Body of pancreas (tissue), 4 donors: ENCODE measurements at regions not wholly inside any gene's neighbourhood (a gene's known extent, or its start where the extent isn't known, plus 50 kb on each side); places are given as distances from the start of the nearest gene placed in this dataset.

ENCODE experiments used
- ATAC-seq: fragments of 150-250 bp; one replicate; pipeline ENCODE4 v1.9.1; 2016
- DNase-seq, 4 donors: peaks; one replicate each; pipeline ENCODE4 v3.0.0-alpha.2; 2019
- H3K27ac ChIP-seq, 4 donors: fragments of 200-600 bp; sonication (generic); 1 replicate in 3 of 4; 2 replicates in 1 of 4; pipeline versions ENCODE4 v1.5.1 to v1.6.1; 2016 to 2019; ENCODE audit warnings: mild to moderate bottlenecking in 1 of 4, mixed read lengths in 1 of 4, moderate library complexity in 1 of 4
- H3K27me3 ChIP-seq, 2 donors: fragments of 200-600 bp; sonication (generic); one replicate each; pipeline ENCODE4 v1.6.0; 2016; ENCODE audit warnings: mild to moderate bottlenecking in 1 of 2
- H3K36me3 ChIP-seq, 2 donors: fragments of 200-600 bp; sonication (generic); replicated peaks in 1 of 2; 2 replicates each; pipeline ENCODE4 v1.5.1; 2016; ENCODE audit warnings: low read depth in 2 of 2; ENCODE audit not compliant: insufficient read depth in 1 of 2
- H3K4me1 ChIP-seq: fragments of 200-600 bp; sonication (generic); one replicate; pipeline ENCODE4 v1.6.0; 2016
- H3K4me3 ChIP-seq, 2 donors: fragments of 200-600 bp; sonication (generic); 1 replicate in 1 of 2; 2 replicates in 1 of 2; pipeline ENCODE4 v1.5.1; 2016 to 2019
- H3K9me3 ChIP-seq, 3 donors: fragments of 200-600 bp; sonication (generic); 1 replicate in 2 of 3; 2 replicates in 1 of 3; pipeline ENCODE4 v1.5.1; 2016
- CTCF ChIP-seq, 7 experiments: fragments of 450-650 bp in 4 of 7; fragments of 200-600 bp in 3 of 7; sonication (generic) in 3 of 7; IDR thresholded peaks; one replicate each; pipeline ENCODE4 v1.5.1; 2016 to 2019; ENCODE audit warnings: antibody characterized with exemption in 7 of 7
- POLR2A ChIP-seq, 3 donors: fragments of 450-650 bp; IDR thresholded peaks; one replicate each; pipeline ENCODE4 v1.6.1; 2016; ENCODE audit warnings: antibody characterized with exemption in 3 of 3, mild to moderate bottlenecking in 2 of 3
- WGBS, 2 donors: methylation state at CpG; one replicate each; pipeline ENCODE4 v1.1.5; 2017; 5-methylcytosine and 5-hydroxymethylcytosine counted together
- intact Hi-C: fragments of 100-400 bp; cut with DNase I; formaldehyde crosslinking; loops from one replicate; pipeline ENCODE4 v1.15.1; 2023

GRCh38 chr2:103921161-103921560 lies 932.8 kb upstream of the POU3F3 start:
- TF ChIP-seq POLR2A (IDR thresholded peaks at IDR 0.05) (no peak), CTCF (IDR thresholded peaks at IDR 0.05) (no peak)
- H3K4me1 ChIP-seq = no peaks in the 10 kb centered on the region
- no peak overlapping the region for H3K4me3 ChIP-seq
- no peaks in the 10 kb centered on the region for H3K36me3 ChIP-seq
- no peak overlapping the region for H3K27ac ChIP-seq
- no peaks in the 10 kb centered on the region for H3K9me3 ChIP-seq
- intact Hi-C loops = no loop called here
- no peak for DNase-seq
- ATAC-seq = no peak
- H3K27me3 ChIP-seq = no peaks in the 10 kb centered on the region

DNA sequence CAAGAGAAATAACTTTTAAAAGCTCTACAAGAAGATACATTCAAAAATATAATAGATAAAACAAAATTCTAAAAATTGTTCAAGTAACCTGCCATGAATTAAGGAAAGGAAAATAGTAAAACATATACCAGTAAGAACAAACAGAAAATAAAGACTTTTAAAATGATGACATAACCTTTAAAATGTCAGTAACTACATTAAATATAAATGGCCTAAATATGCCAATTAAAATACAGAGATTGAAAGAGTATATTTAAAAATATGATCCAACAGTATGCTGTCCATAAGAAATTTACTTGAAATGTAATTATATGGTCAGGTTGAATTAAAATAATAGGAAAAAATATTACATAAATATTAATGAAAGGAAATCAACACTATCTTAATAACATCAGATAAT lies 911.7 kb upstream of the POU3F3 start:
- ATAC-seq (no peak), DNase-seq (no peak)
- H3K36me3 ChIP-seq = no peaks in the 10 kb centered on the region
- no peaks in the 10 kb centered on the region for H3K4me1 ChIP-seq
- no peaks in the 10 kb centered on the region for H3K27me3 ChIP-seq
- H3K4me3 ChIP-seq = no peak overlapping the region
- intact Hi-C loops = no loop called here
- TF ChIP-seq CTCF (IDR thresholded peaks at IDR 0.05) (no peak), POLR2A (IDR thresholded peaks at IDR 0.05) (no peak)
- H3K9me3 ChIP-seq = no peaks in the 10 kb centered on the region
- no peak overlapping the region for H3K27ac ChIP-seq

DNA sequence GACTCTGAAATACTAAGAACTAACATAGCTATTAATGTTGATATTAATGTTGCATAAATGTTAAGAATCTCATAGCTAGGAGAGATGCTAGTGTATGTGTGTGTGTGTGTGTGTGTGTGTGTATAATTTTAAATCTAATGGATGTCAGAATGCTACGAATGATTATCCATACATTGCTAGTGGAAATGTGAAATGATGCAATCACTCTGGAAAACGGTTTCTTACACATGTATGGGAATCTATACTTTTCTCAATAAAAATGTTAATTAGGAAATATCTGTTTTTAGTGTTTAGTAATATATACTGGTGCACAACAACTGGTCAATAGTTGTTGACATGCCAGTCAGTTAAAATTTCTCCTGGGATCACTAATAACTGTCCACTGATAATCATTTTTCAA lies 908.8 kb upstream of the POU3F3 start:
- ATAC-seq = no peak
- no peak for DNase-seq
- 53 to 60% methylated on average over 2 of the region's 2 CpGs for WGBS, 2 donors
- Histone ChIP-seq H3K9me3 (no peaks in the 10 kb centered on the region), H3K27me3 (no peaks in the 10 kb centered on the region), H3K4me3 (no peak overlapping the region), H3K27ac (no peak overlapping the region), H3K36me3 (no peaks in the 10 kb centered on the region), H3K4me1 (no peaks in the 10 kb centered on the region)
- TF ChIP-seq CTCF (IDR thresholded peaks at IDR 0.05) (no peak), POLR2A (IDR thresholded peaks at IDR 0.05) (no peak)
- intact Hi-C loops = no loop called here

GRCh38 chr2:103959174-103960128 lies 894.5 kb upstream of the POU3F3 start:
- H3K9me3 ChIP-seq = no peaks in the 10 kb centered on the region
- H3K4me3 ChIP-seq = no peak overlapping the region
- H3K36me3 ChIP-seq = no peaks in the 10 kb centered on the region
- H3K4me1 ChIP-seq = no peaks in the 10 kb centered on the region
- peak; percentile 56 for ATAC-seq
- no peak overlapping the region for H3K27ac ChIP-seq
- 33 to 34% methylated on average over 9 of the region's 9 CpGs for WGBS, 2 donors
- no peak for TF ChIP-seq POLR2A (IDR thresholded peaks at IDR 0.05)
- TF ChIP-seq CTCF (IDR thresholded peaks at IDR 0.05) = peak in 6 of 7 experiments; percentile 36 to 56 (median 49)
- intact Hi-C loops = no loop called here
- DNase-seq = peak; percentile 13 to 37 (median 27)
- no peaks in the 10 kb centered on the region for H3K27me3 ChIP-seq

DNA sequence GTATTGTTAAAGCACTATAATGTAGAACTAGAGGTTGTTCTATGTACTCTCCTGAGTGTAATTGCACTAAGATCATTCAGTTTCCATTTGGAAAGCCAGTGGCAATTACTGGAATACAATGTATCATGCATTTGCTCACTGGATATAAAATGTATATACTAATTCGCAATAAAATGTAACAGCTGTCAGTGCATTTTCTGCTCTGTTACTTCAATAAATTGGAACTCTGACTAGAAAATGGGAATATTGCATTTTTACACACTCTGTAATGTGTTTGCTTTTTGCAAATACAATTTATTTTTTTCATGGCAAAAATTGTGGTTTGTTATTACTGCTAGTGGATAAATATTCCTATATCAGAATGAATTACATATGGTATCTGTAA lies 893.8 kb upstream of the POU3F3 start:
- TF ChIP-seq CTCF (IDR thresholded peaks at IDR 0.05) = no peak
- TF ChIP-seq POLR2A (IDR thresholded peaks at IDR 0.05) = no peak
- no peaks in the 10 kb centered on the region for H3K4me1 ChIP-seq
- H3K27me3 ChIP-seq = no peaks in the 10 kb centered on the region
- H3K36me3 ChIP-seq = no peaks in the 10 kb centered on the region
- ATAC-seq (no peak), DNase-seq (no peak)
- intact Hi-C loops = no loop called here
- H3K9me3 ChIP-seq = no peaks in the 10 kb centered on the region
- no peak overlapping the region for H3K4me3 ChIP-seq
- H3K27ac ChIP-seq = no peak overlapping the region
- WGBS, 2 donors = 70 to 77% methylated on average over 1 of the region's 1 CpG
